Forelimb muscle (tissue), 1 donor: ENCODE measurements at regions not wholly inside any gene's neighbourhood (a gene's known extent, or its start where the extent isn't known, plus 50 kb on each side); places are given as distances from the start of the nearest gene placed in this dataset.

Experiments used
- DNase-seq: peaks from one replicate; pipeline ENCODE4 v3.0.0-alpha.2; 2013; ENCODE audit warnings: low read depth

GRCh38 chr2:204046145-204046544 lies 109.6 kb downstream of the ICOS start:
- no peak for DNase-seq

GRCh38 chr2:204049635-204050034 lies 113.1 kb downstream of the ICOS start:
- DNase-seq, result no peak

- DNase-seq, result no peak
Measured at GRCh38 chr2:204050681-204051080, 114.1 kb downstream of the ICOS start.

GRCh38 chr2:204051476-204051875 lies 114.9 kb downstream of the ICOS start:
- no peak for DNase-seq

GRCh38 chr2:204051984-204052556 lies 115.5 kb downstream of the ICOS start:
- no peak for DNase-seq

- DNase-seq, result no peak
Measured at GRCh38 chr2:204059016-204059415, 122.5 kb downstream of the ICOS start.

- no peak for DNase-seq
Measured at GRCh38 chr2:204060841-204061240, 124.3 kb downstream of the ICOS start.

GRCh38 chr2:204061241-204061640 lies 124.7 kb downstream of the ICOS start:
- DNase-seq, result no peak

- DNase-seq, result no peak
Measured at GRCh38 chr2:204064119-204064518, 127.6 kb downstream of the ICOS start.

- no peak for DNase-seq
Measured at GRCh38 chr2:204065566-204065965, 129.0 kb downstream of the ICOS start.

- DNase-seq, result no peak
Measured at GRCh38 chr2:204066051-204066450, 129.5 kb downstream of the ICOS start.

GRCh38 chr2:204069804-204070203 lies 133.2 kb downstream of the ICOS start:
- DNase-seq, result no peak

- DNase-seq, result no peak
Measured at GRCh38 chr2:204072443-204073324, 136.1 kb downstream of the ICOS start.

- DNase-seq, result peak; percentile 36
Measured at GRCh38 chr2:204074456-204074855, 137.9 kb downstream of the ICOS start.

- DNase-seq, result no peak
Measured at GRCh38 chr2:204078003-204078698, 141.6 kb downstream of the ICOS start.

GRCh38 chr2:204081487-204082425 lies 145.2 kb downstream of the ICOS start:
- no peak for DNase-seq

GRCh38 chr2:204086167-204086566 lies 149.6 kb downstream of the ICOS start:
- DNase-seq, result no peak

GRCh38 chr2:204089105-204089504 lies 152.5 kb downstream of the ICOS start:
- DNase-seq, result no peak

- no peak for DNase-seq
Measured at GRCh38 chr2:204089574-204089973, 153.0 kb downstream of the ICOS start.

- no peak for DNase-seq
Measured at GRCh38 chr2:204090021-204090420, 153.5 kb downstream of the ICOS start.

- no peak for DNase-seq
Measured at GRCh38 chr2:204104811-204105210, 168.2 kb downstream of the ICOS start.

- DNase-seq, result no peak
Measured at GRCh38 chr2:204108330-204108751, 171.8 kb downstream of the ICOS start.
